MCF 10A (cell line): ENCODE measurements at regions not wholly inside any gene's neighbourhood (a gene's known extent, or its start where the extent isn't known, plus 50 kb on each side); places are given as distances from the start of the nearest gene placed in this dataset.

Experiments used
- BruUV-seq: library from RNA; stranded (reverse); fragments of 400-500 nt; replicated peaks from 2 replicates; lab custom pipeline; 2021; lab: Mats Ljungman, UMichigan
- CTCF ChIA-PET: fragments of 300-600 bp; sonication (Branson Sonifier 250); formaldehyde crosslinking; extraction: SDS; loops from one replicate; lab custom pipeline; 2021; ENCODE audit warnings: antibody characterized with exemption, inconsistent platforms; lab: Yijun Ruan, JAX
- POLR2A ChIA-PET: fragments of 300-600, 350-650 bp; sonication (Branson Sonifier 250); formaldehyde crosslinking; extraction: SDS; loops from one replicate; lab custom pipeline; 2020; ENCODE audit warnings: antibody characterized with exemption, inconsistent platforms; lab: Yijun Ruan, JAX
- DNase-seq: peaks from one replicate; pipeline ENCODE4 v3.0.0-alpha.2; 2018; ENCODE audit not compliant: unreplicated experiment
- H3K27ac Mint-ChIP-seq: one replicate; pipeline ENCODE4 v1.8.0; 2022; ENCODE audit warnings: mild to moderate bottlenecking, low read depth, mixed read lengths; ENCODE audit not compliant: unreplicated experiment
- H3K27me3 Mint-ChIP-seq: one replicate; pipeline ENCODE4 v1.8.0; 2022; ENCODE audit warnings: mixed read lengths; ENCODE audit not compliant: insufficient read depth, unreplicated experiment
- H3K36me3 Mint-ChIP-seq: one replicate; pipeline ENCODE4 v1.8.0; 2022; ENCODE audit warnings: mild to moderate bottlenecking, moderate library complexity, mixed read lengths; ENCODE audit not compliant: insufficient read depth, unreplicated experiment
- H3K4me1 Mint-ChIP-seq: one replicate; pipeline ENCODE4 v1.8.0; 2022; ENCODE audit warnings: mixed read lengths; ENCODE audit not compliant: insufficient read depth, unreplicated experiment
- H3K4me3 Mint-ChIP-seq: one replicate; pipeline ENCODE4 v1.8.0; 2022; ENCODE audit warnings: mild to moderate bottlenecking, moderate library complexity, mixed read lengths; ENCODE audit not compliant: unreplicated experiment
- H3K9me3 Mint-ChIP-seq: one replicate; pipeline ENCODE4 v1.8.0; 2022; ENCODE audit warnings: mixed read lengths; ENCODE audit not compliant: unreplicated experiment
- intact Hi-C: fragments of 100-400 bp; cut with micrococcal nuclease; formaldehyde crosslinking; loops from 2 replicates; pipeline ENCODE4 v1.14.1; 2022
- TF ChIP-seq, protein P1 (sequence below): fragments of 200-600 bp; IDR thresholded peaks from one replicate; pipeline ENCODE4 v1.8.0; 2022; ENCODE audit warnings: antibody characterized with exemption, mild to moderate bottlenecking; ENCODE audit not compliant: unreplicated experiment

- TF ChIP-seq, protein P1, sequence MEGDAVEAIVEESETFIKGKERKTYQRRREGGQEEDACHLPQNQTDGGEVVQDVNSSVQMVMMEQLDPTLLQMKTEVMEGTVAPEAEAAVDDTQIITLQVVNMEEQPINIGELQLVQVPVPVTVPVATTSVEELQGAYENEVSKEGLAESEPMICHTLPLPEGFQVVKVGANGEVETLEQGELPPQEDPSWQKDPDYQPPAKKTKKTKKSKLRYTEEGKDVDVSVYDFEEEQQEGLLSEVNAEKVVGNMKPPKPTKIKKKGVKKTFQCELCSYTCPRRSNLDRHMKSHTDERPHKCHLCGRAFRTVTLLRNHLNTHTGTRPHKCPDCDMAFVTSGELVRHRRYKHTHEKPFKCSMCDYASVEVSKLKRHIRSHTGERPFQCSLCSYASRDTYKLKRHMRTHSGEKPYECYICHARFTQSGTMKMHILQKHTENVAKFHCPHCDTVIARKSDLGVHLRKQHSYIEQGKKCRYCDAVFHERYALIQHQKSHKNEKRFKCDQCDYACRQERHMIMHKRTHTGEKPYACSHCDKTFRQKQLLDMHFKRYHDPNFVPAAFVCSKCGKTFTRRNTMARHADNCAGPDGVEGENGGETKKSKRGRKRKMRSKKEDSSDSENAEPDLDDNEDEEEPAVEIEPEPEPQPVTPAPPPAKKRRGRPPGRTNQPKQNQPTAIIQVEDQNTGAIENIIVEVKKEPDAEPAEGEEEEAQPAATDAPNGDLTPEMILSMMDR: no peak
- no peak for DNase-seq
- H3K4me3 Mint-ChIP-seq: no peak overlapping the region
- ChIA-PET POLR2A (no interaction called here), CTCF (no interaction called here)
- H3K36me3 Mint-ChIP-seq: no peaks in the 10 kb centered on the region
- intact Hi-C loops: no loop called here
- no peaks in the 10 kb centered on the region for H3K9me3 Mint-ChIP-seq
- H3K27me3 Mint-ChIP-seq: no peaks in the 10 kb centered on the region
- BruUV-seq: no TSS peak
- H3K27ac Mint-ChIP-seq: no peak overlapping the region
- no peaks in the 10 kb centered on the region for H3K4me1 Mint-ChIP-seq
Measured at GRCh38 chr11:95686265-95686664, 103.3 kb downstream of the FAM76B start.

- no peaks in the 10 kb centered on the region for H3K9me3 Mint-ChIP-seq
- H3K27ac Mint-ChIP-seq: no peak overlapping the region
- BruUV-seq: no TSS peak
- H3K4me1 Mint-ChIP-seq: peaks cover 10% of the 10 kb centered on the region
- no peak overlapping the region for H3K4me3 Mint-ChIP-seq
- H3K27me3 Mint-ChIP-seq: no peaks in the 10 kb centered on the region
- intact Hi-C loops: no loop called here
- TF ChIP-seq, protein P1: no peak
- DNase-seq: no peak
- ChIA-PET POLR2A (interaction anchor here (0.6 kb wide), 1 partner anchor 20 kb away, joined by 3 read pairs; no protein-coding TSS in a partner anchor), CTCF (interaction anchor here (0.6 to 1.1 kb wide), 4 partner anchors 12 to 792 kb away, joined by 3 to 5 read pairs (median 3); no protein-coding TSS in a partner anchor)
- H3K36me3 Mint-ChIP-seq: no peaks in the 10 kb centered on the region
Measured at GRCh38 chr11:95684701-95685100, 104.9 kb downstream of the FAM76B start.

DNA sequence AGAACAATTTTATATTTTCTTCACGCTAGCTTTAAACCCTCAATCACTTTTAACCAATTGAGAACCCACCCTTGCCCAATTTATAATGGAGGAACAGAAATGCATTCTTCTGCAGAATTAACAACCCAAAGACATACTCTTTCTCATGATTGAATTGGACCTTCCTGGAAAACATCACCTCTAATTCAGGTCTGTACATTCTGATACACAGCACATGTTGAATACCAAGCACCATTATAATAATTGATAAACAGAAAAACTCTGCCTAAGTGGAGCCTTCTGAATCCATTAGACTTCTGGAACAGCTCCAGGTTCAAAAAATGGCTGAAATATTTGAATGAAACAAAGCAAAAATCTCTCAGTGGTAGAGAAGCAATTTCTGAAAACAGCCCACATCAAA is 105.4 kb downstream of the FAM76B start:
- Mint-ChIP-seq H3K4me3 (no peak overlapping the region), H3K27me3 (no peaks in the 10 kb centered on the region), H3K27ac (no peak overlapping the region), H3K9me3 (no peaks in the 10 kb centered on the region), H3K4me1 (peaks cover 10% of the 10 kb centered on the region), H3K36me3 (no peaks in the 10 kb centered on the region)
- no peak for DNase-seq
- TF ChIP-seq, protein P1: no peak
- ChIA-PET POLR2A (no interaction called here), CTCF (interaction anchor here (0.6 to 0.7 kb wide), 3 partner anchors 310 to 515 kb away, joined by 3 read pairs; no protein-coding TSS in a partner anchor)
- no TSS peak for BruUV-seq
- intact Hi-C loops: no loop called here

GRCh38 chr11:95682552-95682951 is 107.0 kb downstream of the FAM76B start:
- H3K27ac Mint-ChIP-seq: no peak overlapping the region
- no peak overlapping the region for H3K4me3 Mint-ChIP-seq

More at GRCh38 chr11:95682552-95682951, 107.0 kb downstream of the FAM76B start:
- no peak for DNase-seq
- intact Hi-C loops: no loop called here
- no peaks in the 10 kb centered on the region for H3K9me3 Mint-ChIP-seq
- CTCF ChIA-PET: interaction anchor here (1.1 kb wide), 1 partner anchor 23 kb away, joined by 4 read pairs; no protein-coding TSS in a partner anchor
- TF ChIP-seq, protein P1: no peak
- no TSS peak for BruUV-seq
- no peaks in the 10 kb centered on the region for H3K27me3 Mint-ChIP-seq
- POLR2A ChIA-PET: no interaction called here
- H3K4me1 Mint-ChIP-seq: peaks cover 10% of the 10 kb centered on the region
- no peaks in the 10 kb centered on the region for H3K36me3 Mint-ChIP-seq
